ENCODE measurements at regions not wholly inside any gene's neighbourhood (a gene's known extent, or its start where the extent isn't known, plus 50 kb on each side); places are given as distances from the start of the nearest gene placed in this dataset.

DNA sequence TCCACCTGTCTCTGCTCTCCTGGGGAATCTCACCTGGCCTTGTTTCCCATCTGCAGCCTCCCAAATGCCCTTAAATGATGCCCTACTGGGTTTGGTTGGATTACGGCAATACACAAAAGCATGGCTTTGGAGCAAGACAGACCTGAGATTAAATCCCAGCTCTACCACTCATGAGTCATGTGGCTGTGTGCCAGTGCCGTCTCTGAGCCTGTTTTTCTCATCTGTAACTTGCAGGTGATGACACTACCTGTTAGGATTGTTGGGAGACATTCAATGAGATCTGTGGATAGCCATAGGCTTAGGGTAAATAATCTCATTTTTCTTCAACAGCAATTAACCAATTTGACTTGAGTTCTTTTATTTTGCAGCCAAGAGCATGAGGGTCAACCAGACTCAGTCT lies 240.3 kb downstream of the MAF start (continued):
- TF ChIP-seq, protein P1, sequence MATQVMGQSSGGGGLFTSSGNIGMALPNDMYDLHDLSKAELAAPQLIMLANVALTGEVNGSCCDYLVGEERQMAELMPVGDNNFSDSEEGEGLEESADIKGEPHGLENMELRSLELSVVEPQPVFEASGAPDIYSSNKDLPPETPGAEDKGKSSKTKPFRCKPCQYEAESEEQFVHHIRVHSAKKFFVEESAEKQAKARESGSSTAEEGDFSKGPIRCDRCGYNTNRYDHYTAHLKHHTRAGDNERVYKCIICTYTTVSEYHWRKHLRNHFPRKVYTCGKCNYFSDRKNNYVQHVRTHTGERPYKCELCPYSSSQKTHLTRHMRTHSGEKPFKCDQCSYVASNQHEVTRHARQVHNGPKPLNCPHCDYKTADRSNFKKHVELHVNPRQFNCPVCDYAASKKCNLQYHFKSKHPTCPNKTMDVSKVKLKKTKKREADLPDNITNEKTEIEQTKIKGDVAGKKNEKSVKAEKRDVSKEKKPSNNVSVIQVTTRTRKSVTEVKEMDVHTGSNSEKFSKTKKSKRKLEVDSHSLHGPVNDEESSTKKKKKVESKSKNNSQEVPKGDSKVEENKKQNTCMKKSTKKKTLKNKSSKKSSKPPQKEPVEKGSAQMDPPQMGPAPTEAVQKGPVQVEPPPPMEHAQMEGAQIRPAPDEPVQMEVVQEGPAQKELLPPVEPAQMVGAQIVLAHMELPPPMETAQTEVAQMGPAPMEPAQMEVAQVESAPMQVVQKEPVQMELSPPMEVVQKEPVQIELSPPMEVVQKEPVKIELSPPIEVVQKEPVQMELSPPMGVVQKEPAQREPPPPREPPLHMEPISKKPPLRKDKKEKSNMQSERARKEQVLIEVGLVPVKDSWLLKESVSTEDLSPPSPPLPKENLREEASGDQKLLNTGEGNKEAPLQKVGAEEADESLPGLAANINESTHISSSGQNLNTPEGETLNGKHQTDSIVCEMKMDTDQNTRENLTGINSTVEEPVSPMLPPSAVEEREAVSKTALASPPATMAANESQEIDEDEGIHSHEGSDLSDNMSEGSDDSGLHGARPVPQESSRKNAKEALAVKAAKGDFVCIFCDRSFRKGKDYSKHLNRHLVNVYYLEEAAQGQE (IDR thresholded peaks at IDR 0.05): no peak
- TF ChIP-seq RXRA (IDR thresholded peaks at IDR 0.05) (no peak), EGR1 (IDR thresholded peaks at IDR 0.05; ENCODE audit: low read depth in 2 of 2) (no peak), YY1 (IDR thresholded peaks at IDR 0.05) (no peak), SP1 (IDR thresholded peaks at IDR 0.05) (no peak), HNF4A (conservative IDR thresholded peaks at IDR 0.05) (no peak), FOXA2 (IDR thresholded peaks at IDR 0.05) (no peak)
- TF ChIP-seq, protein P2, sequence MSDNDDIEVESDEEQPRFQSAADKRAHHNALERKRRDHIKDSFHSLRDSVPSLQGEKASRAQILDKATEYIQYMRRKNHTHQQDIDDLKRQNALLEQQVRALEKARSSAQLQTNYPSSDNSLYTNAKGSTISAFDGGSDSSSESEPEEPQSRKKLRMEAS (IDR thresholded peaks at IDR 0.05): no peak
- TF ChIP-seq, protein P3, sequence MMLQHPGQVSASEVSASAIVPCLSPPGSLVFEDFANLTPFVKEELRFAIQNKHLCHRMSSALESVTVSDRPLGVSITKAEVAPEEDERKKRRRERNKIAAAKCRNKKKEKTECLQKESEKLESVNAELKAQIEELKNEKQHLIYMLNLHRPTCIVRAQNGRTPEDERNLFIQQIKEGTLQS (IDR thresholded peaks at IDR 0.05): no peak

DNA sequence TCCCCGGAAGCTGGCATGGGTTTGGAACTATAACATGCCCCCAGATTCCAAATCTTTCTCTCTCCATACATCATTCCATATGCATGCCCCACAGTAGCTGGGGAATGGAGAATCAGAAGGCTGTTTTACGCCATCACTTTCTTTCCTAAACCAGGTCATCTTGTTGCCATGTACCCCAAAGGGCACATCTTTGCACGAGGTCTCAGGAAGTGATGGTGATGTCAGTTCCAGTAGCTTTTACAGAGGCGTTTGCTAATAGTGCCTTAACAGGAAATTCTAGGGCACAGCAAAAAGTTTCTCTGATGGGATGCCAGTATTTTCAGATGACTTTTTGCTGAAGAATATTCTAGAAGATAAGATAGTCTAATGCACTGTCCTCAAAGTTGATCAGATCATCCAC lies 241.5 kb downstream of the MAF start:
- Histone ChIP-seq H3K9me3 (ENCODE audit: control insufficient read depth in 4 of 4, low read length in 3 of 4) (peaks cover 0 to 7% (median 1%) of the 10 kb centered on the region in 4 donors), H3K9ac (ENCODE audit: low read depth in 1 of 2, low read length in 2 of 2) (no peak overlapping the region), H3K4me1 (ENCODE audit: control insufficient read depth in 4 of 4, insufficient read depth in 4 of 4, low read length in 3 of 4) (no peaks in the 10 kb centered on the region), H3K27me3 (ENCODE audit: control insufficient read depth in 4 of 4, insufficient read depth in 4 of 4, low read length in 3 of 4) (no peaks in the 10 kb centered on the region), H3K27ac (ENCODE audit: low read depth in 1 of 2, low read length in 2 of 2) (no peak overlapping the region), H3K36me3 (ENCODE audit: control insufficient read depth in 4 of 4, insufficient read depth in 3 of 4, low read depth in 1 of 4, low read length in 3 of 4) (no peaks in the 10 kb centered on the region), H3K4me3 (ENCODE audit: low read depth in 1 of 3, low read length in 3 of 3) (no peak overlapping the region)
- DNase-seq (ENCODE audit: low spot score): no peak
- no peak for TF ChIP-seq RXRA (IDR thresholded peaks at IDR 0.05)
- WGBS: 83% methylated on average over 4 of the region's 4 CpGs

DNA sequence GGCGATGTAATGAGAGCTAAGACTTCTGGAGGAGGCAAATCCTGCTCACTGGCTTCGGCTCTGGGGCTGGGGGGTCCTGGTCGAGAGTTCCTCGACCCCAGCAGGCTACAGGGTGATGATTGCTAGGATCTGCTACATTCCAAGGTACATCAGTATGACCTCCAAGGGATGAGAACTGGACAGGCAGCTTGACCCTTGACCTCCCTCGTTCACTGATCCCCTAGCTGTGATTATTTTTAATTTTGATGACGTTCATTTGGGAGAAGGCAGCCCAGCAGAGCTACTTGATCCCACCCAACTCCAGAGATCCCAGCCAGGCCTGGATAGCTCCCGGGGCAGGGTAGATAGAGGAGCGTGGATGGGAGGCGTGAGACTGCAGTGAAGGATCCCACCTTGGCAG lies 242.3 kb downstream of the MAF start:
- 80% methylated on average over 9 of the region's 9 CpGs for WGBS
- H3K36me3 ChIP-seq (ENCODE audit: control insufficient read depth in 4 of 4, insufficient read depth in 3 of 4, low read depth in 1 of 4, low read length in 3 of 4): no peaks in the 10 kb centered on the region
- no peaks in the 10 kb centered on the region for H3K27me3 ChIP-seq (ENCODE audit: control insufficient read depth in 4 of 4, insufficient read depth in 4 of 4, low read length in 3 of 4)
- no peak overlapping the region for H3K9ac ChIP-seq (ENCODE audit: low read depth in 1 of 2, low read length in 2 of 2)
- H3K4me1 ChIP-seq (ENCODE audit: control insufficient read depth in 4 of 4, insufficient read depth in 4 of 4, low read length in 3 of 4): no peaks in the 10 kb centered on the region
- TF ChIP-seq FOXA2 (IDR thresholded peaks at IDR 0.05): no peak
- TF ChIP-seq JUND (IDR thresholded peaks at IDR 0.05): no peak
- TF ChIP-seq RXRA (IDR thresholded peaks at IDR 0.05): peak; percentile 50 to 64
- no peak for TF ChIP-seq GABPA (IDR thresholded peaks at IDR 0.05 in 1 of 2, conservative IDR thresholded peaks at IDR 0.05 in 1 of 2)
- no peak for TF ChIP-seq HNF4A (conservative IDR thresholded peaks at IDR 0.05)
- peak; percentile 87 for TF ChIP-seq NR2F2 (IDR thresholded peaks at IDR 0.05)
- no peak overlapping the region for H3K27ac ChIP-seq (ENCODE audit: low read depth in 1 of 2, low read length in 2 of 2)
- H3K9me3 ChIP-seq (ENCODE audit: control insufficient read depth in 4 of 4, low read length in 3 of 4): peaks cover 0 to 7% (median 1%) of the 10 kb centered on the region in 4 donors
- no peak for DNase-seq (ENCODE audit: low spot score)
- H3K4me3 ChIP-seq (ENCODE audit: low read depth in 1 of 3, low read length in 3 of 3): no peak overlapping the region
